ENCODE measurements at regions not wholly inside any gene's neighbourhood (a gene's known extent, or its start where the extent isn't known, plus 50 kb on each side); places are given as distances from the start of the nearest gene placed in this dataset.

DNA sequence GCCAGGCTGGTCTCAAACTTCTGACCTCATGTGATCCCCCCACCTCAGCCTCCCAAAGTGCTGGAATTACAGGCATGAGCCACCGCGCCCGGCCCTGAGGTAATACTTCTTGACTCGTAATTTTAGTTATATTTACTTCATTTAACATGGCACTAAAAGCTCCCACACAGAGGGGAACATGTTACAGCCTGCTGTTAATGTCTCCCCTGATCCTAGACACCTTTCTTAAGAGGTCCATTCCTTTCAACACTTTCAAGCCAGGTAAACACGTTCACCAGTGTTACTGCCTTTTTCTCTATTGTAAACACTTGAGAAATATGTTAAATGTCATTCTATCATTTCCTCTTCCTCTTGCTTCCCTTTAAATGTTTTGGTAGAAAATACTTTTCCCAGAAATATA is 161.4 kb downstream of the METTL4 start:
- DNase-seq = no peak

DNA sequence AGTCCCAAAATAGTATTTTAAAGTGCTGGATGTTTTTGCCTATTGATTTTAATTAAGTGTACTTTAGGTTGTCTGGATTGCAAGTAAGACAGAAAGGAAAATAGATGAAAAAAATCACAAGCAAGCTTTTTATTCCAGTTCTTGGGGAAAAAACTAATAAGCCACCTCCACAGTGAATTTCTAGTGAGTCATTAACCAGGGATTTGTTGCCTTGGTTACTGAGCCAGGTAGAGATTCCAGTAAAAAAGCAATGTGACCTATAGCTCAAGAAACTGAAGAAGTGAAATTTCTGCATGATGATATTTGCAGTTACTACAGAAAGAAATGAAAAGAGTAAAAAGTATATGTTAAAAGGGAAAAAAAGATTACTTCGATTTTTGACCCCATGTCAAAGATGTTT is 160.6 kb downstream of the METTL4 start:
- DNase-seq = no peak

DNA sequence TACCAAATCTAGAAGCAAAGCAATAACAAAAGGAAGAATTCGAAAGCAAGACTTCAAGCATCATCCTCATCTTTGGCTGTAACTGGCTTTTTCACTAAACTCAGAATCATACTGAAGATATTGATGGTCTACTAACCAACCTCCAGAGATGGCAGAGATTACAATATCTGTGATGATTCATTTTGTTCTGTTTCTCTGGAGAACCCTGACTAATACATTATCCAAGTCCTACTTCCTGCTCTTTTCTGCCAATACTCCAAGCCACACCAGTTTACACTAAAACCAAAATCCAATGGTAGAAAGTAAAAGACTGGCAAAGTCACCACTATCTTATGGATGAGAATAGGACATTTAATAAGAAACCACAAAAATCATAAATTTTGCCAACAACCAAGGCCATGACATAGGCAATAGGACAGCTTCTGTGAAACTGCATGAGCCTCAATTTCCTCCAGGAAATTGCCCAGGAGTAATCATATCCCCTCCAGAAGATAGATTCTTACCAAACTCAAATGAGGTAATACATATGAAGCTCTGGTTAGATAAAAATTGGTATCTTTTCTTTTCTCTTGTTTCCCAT is 159.8 kb downstream of the METTL4 start:
- DNase-seq = peak in 1 of 5 experiments; percentile 16

- DNase-seq = no peak
These were observed 159.0 kb downstream of the METTL4 start for GRCh38 chr18:2412281-2412680.

DNA sequence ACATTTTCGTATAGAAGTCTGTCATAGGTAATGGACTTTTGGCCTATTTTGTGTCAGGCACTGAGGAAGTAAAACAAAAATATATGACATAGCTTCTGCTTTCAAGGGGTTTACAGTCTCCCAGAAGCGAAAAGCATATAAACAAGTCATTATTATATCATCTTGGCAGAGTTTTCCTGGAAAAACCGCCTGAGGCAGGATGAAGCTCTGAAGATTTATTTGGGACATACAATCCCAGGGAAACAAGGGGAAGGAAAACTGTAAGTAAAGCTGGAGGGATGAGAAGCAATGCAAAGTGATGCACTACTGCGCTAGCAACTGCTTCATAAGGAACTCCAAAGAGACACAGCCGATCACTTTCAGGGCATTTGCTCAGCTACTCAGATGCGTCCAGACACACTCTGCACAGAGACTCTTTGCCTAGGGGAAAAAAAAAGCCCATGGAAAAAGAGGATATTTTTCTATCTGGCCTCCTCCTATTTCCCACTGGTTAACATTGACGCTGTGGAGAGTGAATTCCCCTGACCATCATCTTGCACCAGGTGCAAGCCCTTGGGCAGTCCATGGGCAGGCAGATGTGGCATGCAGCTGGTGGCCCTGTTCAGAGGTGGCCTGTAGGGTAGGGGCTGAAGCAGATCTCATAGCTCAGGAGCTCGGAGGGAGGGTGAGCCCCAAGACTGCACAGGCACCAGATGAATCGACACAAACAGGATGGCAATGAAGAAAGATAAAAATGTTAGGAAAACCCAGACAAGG is 158.1 kb downstream of the METTL4 start:
- DNase-seq = no peak

GRCh38 chr18:2414235-2414634 is 157.1 kb downstream of the METTL4 start:
- DNase-seq = no peak

GRCh38 chr18:2415656-2416055 is 155.6 kb downstream of the METTL4 start:
- no peak for DNase-seq

- DNase-seq = no peak
These were observed 153.3 kb downstream of the METTL4 start for GRCh38 chr18:2417861-2418610.

- DNase-seq = no peak
These were observed 150.9 kb downstream of the METTL4 start for GRCh38 chr18:2420367-2420766.

DNA sequence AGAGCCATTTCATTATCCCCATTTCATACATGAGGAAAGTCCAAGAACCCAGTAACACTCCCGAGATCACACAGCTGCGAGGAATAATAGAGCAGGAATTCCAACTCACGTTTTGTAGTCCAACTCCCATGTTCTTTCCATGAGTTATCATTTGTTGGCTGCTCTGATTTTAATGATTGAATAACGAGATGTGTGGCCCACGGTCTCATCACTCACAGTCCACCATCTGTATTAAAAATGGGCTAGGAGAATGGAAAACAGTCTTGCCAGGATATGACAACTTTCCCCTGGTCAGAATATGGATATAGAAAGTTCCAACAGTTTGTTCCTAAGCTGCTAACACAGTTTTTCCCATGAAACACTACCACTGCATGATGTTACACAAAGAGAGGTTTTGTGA is 147.5 kb downstream of the METTL4 start:
- no peak for DNase-seq

DNA sequence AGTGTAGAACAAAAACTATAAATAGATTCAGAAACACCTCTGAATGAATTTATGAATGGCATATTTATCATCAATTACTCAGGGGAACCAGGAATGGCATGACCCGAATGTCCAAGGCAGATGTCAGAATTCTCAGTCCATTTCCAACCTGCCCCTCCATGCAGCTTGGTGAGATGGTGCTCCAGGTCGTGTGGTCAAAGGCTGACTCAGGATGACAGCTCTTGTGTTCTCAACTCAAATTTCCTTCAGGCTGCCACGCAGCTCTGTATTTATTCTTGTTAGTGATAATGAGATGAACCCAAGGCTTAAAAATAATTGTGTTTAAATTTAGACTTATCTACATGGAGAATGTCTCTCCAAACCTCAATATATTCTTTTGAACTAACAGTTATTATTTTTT is 146.9 kb downstream of the METTL4 start:
- no peak for DNase-seq

DNA sequence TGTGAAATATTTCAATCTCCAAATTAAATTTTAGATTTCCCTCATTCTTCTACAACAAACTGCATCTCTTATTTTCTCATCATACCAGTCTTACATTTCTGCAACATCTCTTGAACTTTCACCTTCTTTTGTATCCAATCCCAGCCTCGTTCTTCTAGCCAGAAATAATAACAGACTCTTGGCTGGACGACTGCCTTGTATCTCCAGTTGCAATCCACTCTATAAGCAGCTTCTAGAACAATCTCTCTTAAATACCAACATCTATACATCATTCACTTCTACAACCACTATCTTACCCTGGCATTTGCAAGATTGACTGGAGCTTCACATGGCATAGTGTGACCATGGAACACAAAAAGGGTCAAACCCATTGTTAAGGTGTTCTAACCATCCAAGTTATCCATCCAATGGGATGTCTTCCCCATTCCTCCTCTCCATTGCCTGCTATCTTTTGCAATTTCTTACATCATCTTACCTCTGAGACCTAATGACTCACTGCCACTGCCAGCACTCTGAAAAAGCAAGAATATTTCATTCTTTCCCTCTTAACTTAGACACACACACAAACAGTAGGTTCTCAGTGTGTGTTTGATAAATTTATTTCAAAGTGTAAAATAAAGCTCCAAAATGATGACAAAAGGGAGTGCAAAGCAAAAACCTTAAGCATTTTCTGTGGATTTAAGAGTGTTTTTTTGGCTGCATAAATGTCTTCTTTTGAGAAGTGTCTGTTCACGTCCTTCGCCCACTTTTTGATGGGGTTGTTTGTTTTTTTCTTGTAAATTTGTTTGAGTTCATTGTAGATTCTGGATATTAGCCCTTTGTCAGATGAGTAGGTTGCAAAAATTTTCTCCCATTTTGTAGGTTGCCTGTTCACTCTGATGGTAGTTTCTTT is 145.6 kb downstream of the METTL4 start:
- no peak for DNase-seq

DNA sequence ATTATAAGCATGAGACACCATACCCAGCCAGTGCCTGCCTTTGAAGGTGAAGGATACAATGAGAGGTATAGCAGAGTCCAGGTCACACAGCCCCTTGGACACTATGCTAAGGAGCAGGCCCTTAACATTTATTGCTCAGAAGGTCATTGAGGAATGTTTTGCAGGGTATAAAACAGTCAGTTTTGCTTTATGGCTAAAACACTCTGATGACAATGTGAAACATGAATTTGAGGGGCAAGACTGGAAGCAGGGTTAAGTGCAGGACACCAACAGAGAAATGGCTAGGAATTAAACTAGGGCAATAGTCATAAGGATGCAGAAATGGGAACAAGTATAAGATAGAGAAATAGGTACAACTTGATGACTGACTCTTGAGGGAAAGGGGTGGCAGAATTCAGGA is 141.1 kb downstream of the METTL4 start:
- no peak for DNase-seq

DNA sequence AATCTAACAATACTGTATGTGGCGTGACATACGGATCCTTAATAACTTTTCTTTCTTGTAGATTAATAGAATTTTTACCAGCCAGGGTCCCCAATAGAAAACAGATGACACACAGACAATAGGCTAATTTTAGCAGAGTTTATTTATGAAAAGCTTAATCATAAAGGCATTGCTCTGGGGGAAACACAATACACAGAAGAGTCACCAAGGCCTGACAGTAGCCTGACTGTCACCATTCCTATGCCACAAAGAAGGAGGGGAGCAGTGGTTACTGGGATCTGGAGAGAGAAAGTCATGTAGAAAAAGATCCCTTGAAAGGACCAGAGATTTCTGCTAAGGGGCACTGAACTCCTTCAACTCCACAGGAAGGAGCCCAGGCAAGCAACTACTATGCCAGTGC is 139.5 kb downstream of the METTL4 start:
- DNase-seq = no peak

DNA sequence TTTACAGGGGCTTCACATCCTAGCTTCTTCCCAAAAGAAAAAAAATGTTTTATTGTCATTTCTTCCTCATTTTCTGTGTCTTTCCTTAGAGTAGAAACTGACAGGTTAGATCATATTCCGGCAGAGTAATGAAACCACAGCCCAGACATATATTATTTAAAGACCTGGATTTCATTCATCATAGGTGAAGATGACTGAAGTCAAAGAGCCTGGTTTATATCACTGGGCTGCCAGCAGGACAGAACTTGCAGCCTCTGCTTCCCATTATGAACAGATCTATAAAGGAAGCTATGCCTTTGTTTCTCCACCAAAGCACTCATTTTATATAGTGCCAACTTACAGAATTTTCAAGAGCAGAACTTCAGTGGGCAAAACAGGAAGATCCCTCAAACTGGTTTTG is 137.9 kb downstream of the METTL4 start:
- no peak for DNase-seq

- DNase-seq = no peak
These were observed 129.8 kb downstream of the METTL4 start for GRCh38 chr18:2441544-2441943.

GRCh38 chr18:2442006-2442405 is 129.3 kb downstream of the METTL4 start:
- no peak for DNase-seq

DNA sequence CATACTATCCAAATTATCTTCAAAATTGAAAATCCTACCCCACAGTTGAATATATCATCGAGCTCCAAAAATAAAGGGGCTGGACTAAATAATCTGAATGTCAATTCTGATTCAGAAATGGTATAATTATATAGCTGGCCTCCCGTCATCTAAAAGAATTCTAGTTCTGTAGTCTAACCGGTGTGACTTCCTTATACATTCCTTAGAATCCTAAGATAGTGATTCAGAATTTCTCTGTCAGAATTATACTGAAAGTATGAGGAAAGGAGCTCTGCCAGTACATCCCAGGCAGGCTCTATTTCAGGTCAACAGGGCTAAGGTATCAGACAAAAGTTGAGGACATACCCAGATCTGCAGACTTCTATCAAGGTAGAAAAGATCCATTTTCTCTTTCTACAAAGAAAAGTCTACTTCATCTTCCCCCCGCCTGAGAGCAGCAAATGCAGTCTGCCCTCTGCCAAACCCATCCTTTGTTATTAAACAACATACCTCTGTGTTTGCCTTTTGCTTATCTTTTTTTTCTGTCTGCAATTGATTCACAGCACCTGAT is 128.5 kb downstream of the METTL4 start:
- DNase-seq = no peak

DNA sequence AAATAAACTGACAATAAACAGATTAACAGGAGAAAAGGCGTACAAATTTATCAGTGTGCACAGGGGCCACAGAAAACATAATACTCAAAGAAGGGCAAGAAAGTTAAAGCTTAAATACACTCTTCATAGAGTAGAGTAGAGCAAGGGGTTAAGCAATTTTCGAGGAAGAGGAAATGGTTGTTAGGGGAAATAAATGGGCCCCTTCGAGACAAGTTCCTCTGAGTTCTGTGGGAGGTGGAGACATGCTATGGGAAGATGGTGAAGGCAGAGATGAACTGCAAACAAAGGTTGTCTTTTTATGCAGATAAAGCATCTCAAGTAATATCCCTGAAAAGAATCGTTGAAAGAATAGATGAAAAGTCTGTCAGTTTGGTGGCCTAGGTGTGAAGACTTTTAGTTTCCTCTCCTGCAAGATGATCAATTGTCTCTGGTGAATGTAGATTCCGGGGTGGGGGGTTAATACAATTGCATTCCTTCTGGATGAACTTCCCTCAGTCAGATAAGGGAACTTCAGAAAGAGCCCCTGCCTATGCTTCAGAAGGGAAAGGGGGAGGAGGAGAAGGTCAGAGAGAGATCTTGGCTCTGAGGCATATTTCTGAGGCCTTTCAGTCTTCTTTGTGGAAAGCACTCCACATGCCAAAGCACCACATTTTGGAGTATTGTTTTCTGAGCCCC is 127.0 kb downstream of the METTL4 start:
- no peak for DNase-seq

DNA sequence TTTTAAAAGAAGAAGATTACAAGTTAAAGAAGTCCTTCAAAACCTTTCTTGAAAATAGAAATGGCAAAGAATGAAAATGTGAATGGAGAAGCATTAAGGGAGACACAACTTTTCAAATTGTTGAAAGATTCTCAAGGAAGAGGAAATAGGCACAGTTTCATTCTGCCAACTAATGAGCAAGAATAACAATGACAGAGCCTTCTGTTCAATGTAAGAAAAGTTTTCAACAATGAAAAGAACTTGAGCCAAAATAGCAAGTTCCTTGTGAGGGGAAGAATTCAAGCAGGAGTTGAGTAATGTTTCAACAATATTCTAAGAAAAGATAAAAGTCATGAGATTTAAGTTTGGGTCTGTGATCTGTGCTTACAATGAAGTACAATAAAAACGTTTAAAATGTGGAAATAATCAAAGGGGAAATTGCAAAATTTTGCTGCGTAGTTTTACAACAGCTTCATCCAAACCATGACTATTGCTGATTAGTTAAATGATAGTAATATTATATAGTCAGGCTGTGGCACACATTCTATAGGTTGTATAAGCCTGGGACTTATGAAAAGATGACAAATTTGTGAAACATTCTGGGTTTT is 122.6 kb downstream of the METTL4 start:
- DNase-seq = no peak

GRCh38 chr18:2451556-2451955 is 119.7 kb downstream of the METTL4 start:
- no peak for DNase-seq

DNA sequence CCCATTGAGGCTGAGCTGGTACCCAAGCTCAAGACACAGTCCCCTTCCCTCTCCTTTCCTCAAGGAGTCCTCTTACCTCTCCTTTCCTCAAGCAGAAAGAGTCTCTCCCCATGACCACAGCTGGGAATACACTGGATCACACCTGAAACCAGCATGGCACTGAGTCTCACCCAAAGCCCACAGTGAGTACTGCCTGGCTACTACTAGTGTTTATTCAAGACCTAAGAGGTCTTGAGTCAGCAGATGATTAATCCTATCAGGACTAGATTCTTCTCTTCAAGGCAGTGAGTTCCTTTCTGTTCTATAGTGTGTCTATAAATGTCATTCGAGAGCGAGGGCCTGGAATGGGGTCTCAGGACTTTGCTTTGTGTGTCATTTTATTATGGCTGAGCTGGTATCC is 111.4 kb downstream of the METTL4 start:
- DNase-seq = no peak
